ENCODE measurements at regions not wholly inside any gene's neighbourhood (a gene's known extent, or its start where the extent isn't known, plus 50 kb on each side); places are given as distances from the start of the nearest gene placed in this dataset.
"Not testable (repeated sequence)": the region's sequence is repeated elsewhere in the genome, so short reads cannot be mapped to it uniquely, and the experiment has no call there.

- H4K8ac ChIP-seq (ENCODE audit: low read length), result no peak overlapping the region
- no peak overlapping the region for H2BK12ac ChIP-seq (ENCODE audit: low read length in 2 of 2)
- H3K23ac ChIP-seq (ENCODE audit: low read length in 2 of 2), result no peak overlapping the region
- H2AFZ ChIP-seq (ENCODE audit: low read depth, low read length), result no peak overlapping the region
- H3K27me3 ChIP-seq (ENCODE audit: control insufficient read depth in 1 of 2, insufficient read depth in 1 of 2, low read length in 2 of 2), result no peaks in the 10 kb centered on the region
- 86% methylated on average over 6 of the region's 6 CpGs for WGBS
- no peak overlapping the region for H4K91ac ChIP-seq (ENCODE audit: low read length)
- H3K4me1 ChIP-seq (ENCODE audit: control insufficient read depth, insufficient read depth, low read depth, low read length), result peaks cover 5% of the 10 kb centered on the region
- no peak overlapping the region for H3K14ac ChIP-seq (ENCODE audit: low read length in 2 of 2)
- no peak overlapping the region for H2AK5ac ChIP-seq (ENCODE audit: low read length, severe bottlenecking)
- peaks cover 25% of the 10 kb centered on the region for H3K79me1 ChIP-seq (replicated peaks; ENCODE audit: low read length, poor library complexity, severe bottlenecking)
- no peak overlapping the region for H2BK15ac ChIP-seq (ENCODE audit: low read depth, poor library complexity, severe bottlenecking)
- peak; percentile 12 for DNase-seq
- no peak overlapping the region for H3K27ac ChIP-seq (ENCODE audit: low read length, poor library complexity, severe bottlenecking)
- peak overlapping the region in 1 of 2 experiments; percentile 61 for H3K4me3 ChIP-seq (ENCODE audit: insufficient read depth in 1 of 2, low read depth in 1 of 2, low read length in 2 of 2)
- H3K36me3 ChIP-seq (ENCODE audit: control insufficient read depth in 1 of 2, insufficient read depth in 2 of 2, low read depth in 1 of 2, low read length in 2 of 2), result no peaks in the 10 kb centered on the region
- H2BK5ac ChIP-seq (ENCODE audit: low read depth, low read length, poor library complexity, severe bottlenecking), result no peak overlapping the region
- H3K4me2 ChIP-seq (ENCODE audit: low read length, poor library complexity, severe bottlenecking), result no peak overlapping the region
- no peak overlapping the region for H3K18ac ChIP-seq (ENCODE audit: low read depth in 1 of 2, low read length in 2 of 2)
- H3K9ac ChIP-seq (ENCODE audit: low read length), result peak overlapping the region; percentile 92
- no peak overlapping the region for H2BK120ac ChIP-seq (ENCODE audit: low read depth, low read length)
- H3K4ac ChIP-seq (ENCODE audit: low read depth in 1 of 2, low read length in 2 of 2), result no peak overlapping the region
- no peaks in the 10 kb centered on the region for H3K9me3 ChIP-seq (ENCODE audit: control insufficient read depth, low read length)
Measured at GRCh38 chr22:40107851-40108378, 69.8 kb upstream of the TNRC6B start.

- no peak overlapping the region for H2AFZ ChIP-seq (ENCODE audit: low read depth, low read length)
- no peaks in the 10 kb centered on the region for H3K27me3 ChIP-seq (ENCODE audit: control insufficient read depth in 1 of 2, insufficient read depth in 1 of 2, low read length in 2 of 2)
- no peak overlapping the region for H3K14ac ChIP-seq (ENCODE audit: low read length in 2 of 2)
- DNase-seq, result no peak
- H3K18ac ChIP-seq (ENCODE audit: low read depth in 1 of 2, low read length in 2 of 2), result no peak overlapping the region
- no peak overlapping the region for H4K8ac ChIP-seq (ENCODE audit: low read length)
- no peaks in the 10 kb centered on the region for H3K9me3 ChIP-seq (ENCODE audit: control insufficient read depth, low read length)
- peak overlapping the region; percentile 92 for H3K9ac ChIP-seq (ENCODE audit: low read length)
- H2BK120ac ChIP-seq (ENCODE audit: low read depth, low read length), result no peak overlapping the region
- H3K27ac ChIP-seq (ENCODE audit: low read length, poor library complexity, severe bottlenecking), result no peak overlapping the region
- H2BK12ac ChIP-seq (ENCODE audit: low read length in 2 of 2), result no peak overlapping the region
- H3K36me3 ChIP-seq (ENCODE audit: control insufficient read depth in 1 of 2, insufficient read depth in 2 of 2, low read depth in 1 of 2, low read length in 2 of 2), result no peaks in the 10 kb centered on the region
- no peak overlapping the region for H3K4ac ChIP-seq (ENCODE audit: low read depth in 1 of 2, low read length in 2 of 2)
- H3K4me3 ChIP-seq (ENCODE audit: insufficient read depth in 1 of 2, low read depth in 1 of 2, low read length in 2 of 2), result peak overlapping the region in 1 of 2 experiments; percentile 61
- no peak overlapping the region for H2BK15ac ChIP-seq (ENCODE audit: low read depth, poor library complexity, severe bottlenecking)
- peaks cover 26% of the 10 kb centered on the region for H3K79me1 ChIP-seq (replicated peaks; ENCODE audit: low read length, poor library complexity, severe bottlenecking)
- no peak overlapping the region for H2BK5ac ChIP-seq (ENCODE audit: low read depth, low read length, poor library complexity, severe bottlenecking)
- no peak overlapping the region for H3K23ac ChIP-seq (ENCODE audit: low read length in 2 of 2)
- H2AK5ac ChIP-seq (ENCODE audit: low read length, severe bottlenecking), result no peak overlapping the region
- H3K4me2 ChIP-seq (ENCODE audit: low read length, poor library complexity, severe bottlenecking), result no peak overlapping the region
- no peak overlapping the region for H4K91ac ChIP-seq (ENCODE audit: low read length)
- H3K4me1 ChIP-seq (ENCODE audit: control insufficient read depth, insufficient read depth, low read depth, low read length), result peaks cover 5% of the 10 kb centered on the region
Measured at GRCh38 chr22:40108396-40108795, 69.3 kb upstream of the TNRC6B start.

- H2AK5ac ChIP-seq (ENCODE audit: low read length, severe bottlenecking); H2BK15ac ChIP-seq (ENCODE audit: low read depth, poor library complexity, severe bottlenecking); H3K4me2 ChIP-seq (ENCODE audit: low read length, poor library complexity, severe bottlenecking); H3K27ac ChIP-seq (ENCODE audit: low read length, poor library complexity, severe bottlenecking); H4K8ac ChIP-seq (ENCODE audit: low read length); H3K23ac ChIP-seq (ENCODE audit: low read length in 2 of 2); H3K9ac ChIP-seq (ENCODE audit: low read length); H2BK120ac ChIP-seq (ENCODE audit: low read depth, low read length); H2BK5ac ChIP-seq (ENCODE audit: low read depth, low read length, poor library complexity, severe bottlenecking); H3K14ac ChIP-seq (ENCODE audit: low read length in 2 of 2); H2AFZ ChIP-seq (ENCODE audit: low read depth, low read length); H2BK12ac ChIP-seq (ENCODE audit: low read length in 2 of 2); H3K9me3 ChIP-seq (ENCODE audit: control insufficient read depth, low read length); H3K18ac ChIP-seq (ENCODE audit: low read depth in 1 of 2, low read length in 2 of 2); DNase-seq; H4K91ac ChIP-seq (ENCODE audit: low read length); H3K4me1 ChIP-seq (ENCODE audit: control insufficient read depth, insufficient read depth, low read depth, low read length); H3K4ac ChIP-seq (ENCODE audit: low read depth in 1 of 2, low read length in 2 of 2); H3K27me3 ChIP-seq (ENCODE audit: control insufficient read depth in 1 of 2, insufficient read depth in 1 of 2, low read length in 2 of 2); H3K4me3 ChIP-seq (ENCODE audit: insufficient read depth in 1 of 2, low read depth in 1 of 2, low read length in 2 of 2); H3K36me3 ChIP-seq (ENCODE audit: control insufficient read depth in 1 of 2, insufficient read depth in 2 of 2, low read depth in 1 of 2, low read length in 2 of 2): not testable (repeated sequence)
- peaks cover 26% of the 10 kb centered on the region for H3K79me1 ChIP-seq (replicated peaks; ENCODE audit: low read length, poor library complexity, severe bottlenecking)
- 100% methylated on average over 4 of the region's 5 CpGs for WGBS
Measured at GRCh38 chr22:40108926-40109325, 68.8 kb upstream of the TNRC6B start.

- Histone ChIP-seq H2BK5ac (ENCODE audit: low read depth, low read length, poor library complexity, severe bottlenecking) (no peak overlapping the region), H3K79me1 (replicated peaks; ENCODE audit: low read length, poor library complexity, severe bottlenecking) (peaks cover 26% of the 10 kb centered on the region), H3K4me3 (ENCODE audit: insufficient read depth in 1 of 2, low read depth in 1 of 2, low read length in 2 of 2) (no peak overlapping the region), H3K4ac (ENCODE audit: low read depth in 1 of 2, low read length in 2 of 2) (no peak overlapping the region), H3K4me2 (ENCODE audit: low read length, poor library complexity, severe bottlenecking) (no peak overlapping the region), H3K36me3 (ENCODE audit: control insufficient read depth in 1 of 2, insufficient read depth in 2 of 2, low read depth in 1 of 2, low read length in 2 of 2) (no peaks in the 10 kb centered on the region), H3K27ac (ENCODE audit: low read length, poor library complexity, severe bottlenecking) (no peak overlapping the region), H4K8ac (ENCODE audit: low read length) (no peak overlapping the region), H4K91ac (ENCODE audit: low read length) (no peak overlapping the region), H3K14ac (ENCODE audit: low read length in 2 of 2) (no peak overlapping the region), H3K9ac (ENCODE audit: low read length) (no peak overlapping the region), H2BK120ac (ENCODE audit: low read depth, low read length) (no peak overlapping the region), H3K9me3 (ENCODE audit: control insufficient read depth, low read length) (no peaks in the 10 kb centered on the region), H2BK15ac (ENCODE audit: low read depth, poor library complexity, severe bottlenecking) (no peak overlapping the region), H3K23ac (ENCODE audit: low read length in 2 of 2) (no peak overlapping the region), H2AFZ (ENCODE audit: low read depth, low read length) (no peak overlapping the region), H2BK12ac (ENCODE audit: low read length in 2 of 2) (no peak overlapping the region), H3K18ac (ENCODE audit: low read depth in 1 of 2, low read length in 2 of 2) (no peak overlapping the region), H3K4me1 (ENCODE audit: control insufficient read depth, insufficient read depth, low read depth, low read length) (peaks cover 5% of the 10 kb centered on the region), H2AK5ac (ENCODE audit: low read length, severe bottlenecking) (no peak overlapping the region), H3K27me3 (ENCODE audit: control insufficient read depth in 1 of 2, insufficient read depth in 1 of 2, low read length in 2 of 2) (no peaks in the 10 kb centered on the region)
- DNase-seq, result no peak
- WGBS, result 82% methylated on average over 2 of the region's 2 CpGs
Measured at GRCh38 chr22:40111451-40111850, 66.3 kb upstream of the TNRC6B start.
